Fibroblast of villous mesenchyme (primary cell): ENCODE measurements at regions not wholly inside any gene's neighbourhood (a gene's known extent, or its start where the extent isn't known, plus 50 kb on each side); places are given as distances from the start of the nearest gene placed in this dataset.

Experiments used
- DNase-seq: peaks from one replicate; pipeline ENCODE4 v3.0.0-alpha.2; 2010; ENCODE audit warnings: low read depth
- H3K4me3 ChIP-seq: 2 replicates; pipeline ENCODE4 v1.5.1; 2011; ENCODE audit warnings: low read depth, mild to moderate bottlenecking, low read length
- TF ChIP-seq, protein P1 (sequence below): IDR thresholded peaks from 2 replicates; pipeline ENCODE4 v1.5.1; 2012; ENCODE audit warnings: low read depth, mild to moderate bottlenecking, low read length; ENCODE audit not compliant: insufficient read depth

GRCh38 chr7:149620961-149621360, 123.4 kb upstream of the ZNF746 start:
- no peak overlapping the region for H3K4me3 ChIP-seq
- TF ChIP-seq, protein P1, sequence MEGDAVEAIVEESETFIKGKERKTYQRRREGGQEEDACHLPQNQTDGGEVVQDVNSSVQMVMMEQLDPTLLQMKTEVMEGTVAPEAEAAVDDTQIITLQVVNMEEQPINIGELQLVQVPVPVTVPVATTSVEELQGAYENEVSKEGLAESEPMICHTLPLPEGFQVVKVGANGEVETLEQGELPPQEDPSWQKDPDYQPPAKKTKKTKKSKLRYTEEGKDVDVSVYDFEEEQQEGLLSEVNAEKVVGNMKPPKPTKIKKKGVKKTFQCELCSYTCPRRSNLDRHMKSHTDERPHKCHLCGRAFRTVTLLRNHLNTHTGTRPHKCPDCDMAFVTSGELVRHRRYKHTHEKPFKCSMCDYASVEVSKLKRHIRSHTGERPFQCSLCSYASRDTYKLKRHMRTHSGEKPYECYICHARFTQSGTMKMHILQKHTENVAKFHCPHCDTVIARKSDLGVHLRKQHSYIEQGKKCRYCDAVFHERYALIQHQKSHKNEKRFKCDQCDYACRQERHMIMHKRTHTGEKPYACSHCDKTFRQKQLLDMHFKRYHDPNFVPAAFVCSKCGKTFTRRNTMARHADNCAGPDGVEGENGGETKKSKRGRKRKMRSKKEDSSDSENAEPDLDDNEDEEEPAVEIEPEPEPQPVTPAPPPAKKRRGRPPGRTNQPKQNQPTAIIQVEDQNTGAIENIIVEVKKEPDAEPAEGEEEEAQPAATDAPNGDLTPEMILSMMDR, result no peak
- DNase-seq, result no peak

DNA sequence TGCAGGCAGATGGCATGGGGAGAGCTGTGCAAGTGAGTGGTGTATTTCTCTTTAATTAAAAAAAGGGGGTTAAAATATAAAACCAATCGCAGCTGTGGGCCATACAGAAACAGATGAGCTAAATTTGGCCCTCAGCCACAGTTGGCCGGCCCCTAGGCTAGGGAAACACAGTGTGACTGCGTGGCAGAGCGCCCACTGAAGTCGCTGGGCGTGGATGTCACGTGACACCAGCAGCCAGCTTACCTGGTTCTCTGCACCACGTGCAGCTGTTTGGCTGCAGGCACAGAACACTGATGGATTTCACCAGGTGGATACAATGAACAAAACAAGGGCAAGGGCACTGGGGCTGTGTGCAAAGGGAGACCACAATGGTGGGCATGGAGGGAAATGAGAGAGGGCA, 119.3 kb upstream of the ZNF746 start:
- TF ChIP-seq, protein P1, result no peak
- no peak for DNase-seq
- no peak overlapping the region for H3K4me3 ChIP-seq

GRCh38 chr7:149615690-149616270, 118.2 kb upstream of the ZNF746 start:
- TF ChIP-seq, protein P1, result no peak
- no peak for DNase-seq
- H3K4me3 ChIP-seq, result no peak overlapping the region

DNA sequence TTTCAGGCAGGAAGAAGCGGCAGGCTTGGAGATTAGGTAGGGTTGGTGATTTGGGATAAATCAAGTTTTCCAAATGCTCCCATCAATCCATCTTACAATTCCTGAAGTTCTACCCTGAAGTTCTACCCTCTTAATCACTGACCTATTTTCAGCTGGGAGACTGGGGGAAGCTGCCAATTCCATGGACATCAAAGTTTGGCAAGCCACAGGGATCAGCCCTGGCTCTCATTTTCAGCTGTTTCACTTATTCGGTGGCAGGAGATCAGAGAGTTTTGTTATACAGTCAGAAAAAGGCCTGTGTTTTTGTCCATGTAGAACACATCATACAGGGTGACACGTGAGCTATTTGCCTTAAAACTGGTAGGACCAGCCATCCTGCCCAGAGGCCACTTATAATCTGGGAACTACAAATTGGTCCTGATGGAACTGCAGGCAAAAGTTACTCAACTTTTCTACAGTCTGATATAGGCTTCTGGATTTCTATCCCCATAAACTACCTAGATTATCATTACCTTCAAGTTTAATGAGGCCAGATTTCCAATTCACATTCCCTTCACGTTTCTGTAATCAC, 112.9 kb upstream of the ZNF746 start:
- no peak overlapping the region for H3K4me3 ChIP-seq
- no peak for DNase-seq
- TF ChIP-seq, protein P1, result no peak

GRCh38 chr7:149608168-149608567, 110.6 kb upstream of the ZNF746 start:
- TF ChIP-seq, protein P1, result no peak

GRCh38 chr7:149607683-149608082, 110.1 kb upstream of the ZNF746 start:
- TF ChIP-seq, protein P1, result no peak
- no peak overlapping the region for H3K4me3 ChIP-seq
- DNase-seq, result no peak

More at GRCh38 chr7:149608168-149608567, 110.6 kb upstream of the ZNF746 start:
- no peak overlapping the region for H3K4me3 ChIP-seq
- no peak for DNase-seq

DNA sequence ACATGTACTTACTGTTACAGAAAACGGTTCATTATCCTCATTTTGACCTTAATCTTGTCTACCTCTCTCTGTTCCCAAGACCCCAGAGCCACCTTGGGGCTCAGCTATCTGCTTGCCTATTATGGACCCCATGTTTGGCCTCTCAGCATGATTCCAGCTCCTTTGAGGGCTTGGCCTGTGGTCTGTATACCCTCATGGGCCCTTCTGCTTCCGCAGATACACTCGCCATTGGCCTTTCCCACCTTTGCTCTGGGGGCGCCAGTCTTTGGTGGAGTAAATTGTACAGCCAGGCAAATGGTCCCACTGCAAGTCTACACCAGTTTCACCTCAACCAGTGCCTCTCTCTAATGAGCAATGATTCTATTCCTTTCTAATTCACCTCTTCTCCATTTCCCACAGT, 109.2 kb upstream of the ZNF746 start:
- TF ChIP-seq, protein P1, result no peak
- H3K4me3 ChIP-seq, result no peak overlapping the region
- no peak for DNase-seq
